ENCODE measurements at regions not wholly inside any gene's neighbourhood (a gene's known extent, or its start where the extent isn't known, plus 50 kb on each side); places are given as distances from the start of the nearest gene placed in this dataset.

DNA sequence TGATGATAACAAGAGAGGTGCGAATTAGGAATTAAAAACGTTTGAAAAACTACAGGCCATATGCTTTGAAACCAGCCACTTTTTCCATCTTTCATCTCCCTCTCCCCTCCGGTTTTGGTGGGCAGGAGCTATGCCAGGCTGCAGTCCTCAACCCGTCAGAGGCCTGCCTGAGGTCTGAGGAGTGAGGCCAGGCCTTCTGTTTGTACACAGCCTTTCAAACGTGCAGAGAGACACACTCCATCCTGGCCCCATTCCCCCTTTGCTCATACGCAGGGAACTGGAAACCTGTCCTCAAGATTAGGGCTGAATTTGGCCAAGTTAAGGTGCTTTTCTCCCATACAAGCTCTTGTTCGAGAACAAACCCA is 74.5 kb downstream of the ZIC5 start:
- TF ChIP-seq, protein P1, sequence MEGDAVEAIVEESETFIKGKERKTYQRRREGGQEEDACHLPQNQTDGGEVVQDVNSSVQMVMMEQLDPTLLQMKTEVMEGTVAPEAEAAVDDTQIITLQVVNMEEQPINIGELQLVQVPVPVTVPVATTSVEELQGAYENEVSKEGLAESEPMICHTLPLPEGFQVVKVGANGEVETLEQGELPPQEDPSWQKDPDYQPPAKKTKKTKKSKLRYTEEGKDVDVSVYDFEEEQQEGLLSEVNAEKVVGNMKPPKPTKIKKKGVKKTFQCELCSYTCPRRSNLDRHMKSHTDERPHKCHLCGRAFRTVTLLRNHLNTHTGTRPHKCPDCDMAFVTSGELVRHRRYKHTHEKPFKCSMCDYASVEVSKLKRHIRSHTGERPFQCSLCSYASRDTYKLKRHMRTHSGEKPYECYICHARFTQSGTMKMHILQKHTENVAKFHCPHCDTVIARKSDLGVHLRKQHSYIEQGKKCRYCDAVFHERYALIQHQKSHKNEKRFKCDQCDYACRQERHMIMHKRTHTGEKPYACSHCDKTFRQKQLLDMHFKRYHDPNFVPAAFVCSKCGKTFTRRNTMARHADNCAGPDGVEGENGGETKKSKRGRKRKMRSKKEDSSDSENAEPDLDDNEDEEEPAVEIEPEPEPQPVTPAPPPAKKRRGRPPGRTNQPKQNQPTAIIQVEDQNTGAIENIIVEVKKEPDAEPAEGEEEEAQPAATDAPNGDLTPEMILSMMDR (IDR thresholded peaks at IDR 0.05) = no peak
- TF ChIP-seq POLR2A (IDR thresholded peaks at IDR 0.05) (no peak), EP300 (IDR thresholded peaks at IDR 0.05) (no peak)
